GM21367 (cell line): ENCODE measurements at regions not wholly inside any gene's neighbourhood (a gene's known extent, or its start where the extent isn't known, plus 50 kb on each side); places are given as distances from the start of the nearest gene placed in this dataset.
"Not testable (repeated sequence)": the region's sequence is repeated elsewhere in the genome, so short reads cannot be mapped to it uniquely, and the experiment has no call there.

Experiments
- ATAC-seq: cut with Tn5 transposase; IDR thresholded peaks from one replicate; pipeline ENCODE4 v1.9.1; 2021; ENCODE audit not compliant: unreplicated experiment

DNA sequence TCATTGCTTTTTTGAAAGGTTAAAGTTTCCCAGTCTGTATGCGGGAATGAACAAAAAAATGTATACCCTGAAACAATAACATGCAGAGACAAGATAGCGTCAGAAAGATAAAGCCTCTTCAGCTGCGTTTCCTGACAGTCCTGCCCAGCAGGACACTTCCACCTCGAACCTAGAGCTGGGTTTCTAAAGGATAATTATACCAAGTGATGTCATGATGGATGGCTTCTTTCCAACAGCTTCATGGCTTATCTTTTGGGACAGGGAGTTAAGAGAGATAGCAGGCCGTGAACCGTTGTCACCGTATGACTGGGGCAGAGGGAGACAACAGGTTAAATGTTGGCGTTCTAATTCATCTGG lies 267.6 kb upstream of the SGK1 start:
- ATAC-seq: no peak

DNA sequence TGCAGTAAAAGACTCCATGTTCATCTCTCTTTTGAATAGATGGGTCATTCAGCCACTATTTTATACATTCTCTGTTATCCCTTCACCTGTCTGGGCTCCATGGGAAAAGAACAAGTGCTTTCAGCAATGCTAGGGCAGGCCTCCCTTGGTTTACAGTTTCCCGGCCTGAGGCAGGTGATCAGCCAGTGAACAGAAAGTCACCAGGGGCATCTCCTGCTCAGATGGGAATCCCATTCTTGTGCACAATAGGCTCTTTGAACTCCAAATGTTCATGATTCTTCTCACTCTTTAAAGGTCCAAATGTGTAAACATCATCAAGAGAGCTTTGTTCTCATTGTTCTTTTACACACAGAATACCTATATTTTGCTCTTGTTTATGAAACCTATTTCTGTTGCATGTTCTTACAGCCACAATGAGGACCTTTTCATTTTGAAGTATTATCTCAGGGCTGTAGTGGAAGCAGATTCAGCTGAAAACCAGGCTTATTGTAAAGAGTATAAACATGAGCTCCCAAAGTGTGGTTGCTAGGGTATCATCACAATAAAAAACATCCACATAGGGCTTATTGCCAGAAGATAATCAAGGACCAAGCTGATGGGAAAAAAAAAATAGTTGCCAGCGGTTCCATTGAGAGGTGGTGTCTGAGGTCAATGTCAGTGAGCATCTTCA lies 267.1 kb upstream of the SGK1 start:
- no peak for ATAC-seq

DNA sequence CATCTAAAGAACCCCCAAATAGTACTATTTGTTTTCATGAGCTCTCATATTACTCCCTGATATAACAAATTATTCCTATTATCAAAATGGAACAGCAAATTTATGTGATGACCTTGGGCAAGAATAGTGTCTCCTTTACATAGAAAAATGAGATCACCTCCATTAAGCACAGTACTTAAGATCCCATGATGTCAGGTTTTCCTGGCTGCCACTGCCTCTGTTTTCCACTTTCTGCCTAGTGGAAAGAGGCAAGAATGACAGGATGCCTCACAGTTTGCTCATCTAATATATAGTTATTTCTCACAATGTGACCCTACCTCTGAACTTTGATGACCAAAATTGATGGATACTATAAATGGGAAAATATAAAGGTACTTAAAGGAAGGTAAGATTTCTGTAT lies 260.1 kb upstream of the SGK1 start:
- no peak for ATAC-seq

- ATAC-seq: no peak
Observed at GRCh38 chr6:134575221-134575620, 257.3 kb upstream of the SGK1 start.

DNA sequence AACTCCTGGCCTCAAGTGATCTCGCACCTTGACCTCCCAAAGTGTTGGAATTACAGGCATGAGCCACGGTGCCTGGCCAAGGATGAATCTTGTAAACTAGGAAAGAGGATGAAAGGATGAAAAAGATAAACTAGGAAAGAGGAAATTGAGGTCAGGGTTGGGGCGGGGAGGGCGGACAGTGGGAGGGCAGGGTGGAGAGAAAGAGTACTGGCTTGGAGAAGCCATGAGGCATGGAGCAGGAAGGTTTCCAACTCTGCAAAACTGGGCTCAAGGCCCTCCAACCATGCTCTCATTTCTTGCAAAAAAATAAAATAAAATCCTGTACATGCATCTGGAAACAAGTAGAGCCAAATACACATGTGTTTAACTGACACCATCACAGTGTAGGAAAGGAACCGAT lies 256.6 kb upstream of the SGK1 start:
- no peak for ATAC-seq

GRCh38 chr6:134569996-134570395 lies 252.1 kb upstream of the SGK1 start:
- ATAC-seq: not testable (repeated sequence)

- no peak for ATAC-seq
Observed at GRCh38 chr6:134564705-134565104, 246.8 kb upstream of the SGK1 start.

GRCh38 chr6:134560019-134560418 lies 242.1 kb upstream of the SGK1 start:
- ATAC-seq: no peak

DNA sequence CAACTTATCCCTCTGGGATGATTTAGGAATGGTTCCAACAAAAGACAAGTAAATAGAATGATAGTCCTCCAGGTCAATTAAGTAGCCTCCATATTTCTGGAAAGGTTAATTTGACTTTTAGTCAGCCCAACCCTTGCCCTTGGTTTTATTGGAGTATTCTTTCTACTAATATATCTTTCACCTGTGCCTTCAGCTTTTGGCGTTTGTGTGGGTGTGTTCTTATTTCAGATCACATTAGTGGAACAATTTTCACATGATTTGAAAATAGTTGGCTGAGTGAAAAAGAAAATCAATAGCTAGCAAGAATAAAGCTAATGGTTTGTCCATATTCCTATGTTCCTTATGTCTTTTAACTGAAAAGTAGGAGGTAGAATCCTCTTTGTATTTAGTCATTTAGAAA lies 239.6 kb upstream of the SGK1 start:
- ATAC-seq: no peak

GRCh38 chr6:134555672-134556071 lies 237.8 kb upstream of the SGK1 start:
- no peak for ATAC-seq

DNA sequence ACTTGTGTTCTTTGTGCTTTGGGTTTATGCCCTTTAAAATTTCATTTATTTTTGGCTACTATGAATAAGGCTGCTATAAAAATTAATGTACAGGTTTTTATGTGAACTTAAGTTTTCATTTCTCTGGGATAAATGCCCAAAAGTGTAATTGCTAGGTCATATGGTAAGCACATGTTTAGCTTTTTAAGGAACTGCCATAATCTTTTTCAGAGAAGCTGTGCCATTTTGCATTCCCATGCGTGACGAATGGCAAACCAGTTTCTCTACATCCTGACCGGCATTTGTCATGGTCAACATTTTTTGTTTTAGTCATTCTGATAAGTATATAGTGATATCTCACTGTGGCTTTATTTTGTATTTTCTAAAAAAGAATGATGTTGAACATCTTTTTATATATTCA lies 236.0 kb upstream of the SGK1 start:
- ATAC-seq: no peak

GRCh38 chr6:134551245-134551960 lies 233.5 kb upstream of the SGK1 start:
- ATAC-seq: no peak

- no peak for ATAC-seq
Observed at GRCh38 chr6:134550604-134551003, 232.7 kb upstream of the SGK1 start.

GRCh38 chr6:134549854-134550253 lies 231.9 kb upstream of the SGK1 start:
- no peak for ATAC-seq

DNA sequence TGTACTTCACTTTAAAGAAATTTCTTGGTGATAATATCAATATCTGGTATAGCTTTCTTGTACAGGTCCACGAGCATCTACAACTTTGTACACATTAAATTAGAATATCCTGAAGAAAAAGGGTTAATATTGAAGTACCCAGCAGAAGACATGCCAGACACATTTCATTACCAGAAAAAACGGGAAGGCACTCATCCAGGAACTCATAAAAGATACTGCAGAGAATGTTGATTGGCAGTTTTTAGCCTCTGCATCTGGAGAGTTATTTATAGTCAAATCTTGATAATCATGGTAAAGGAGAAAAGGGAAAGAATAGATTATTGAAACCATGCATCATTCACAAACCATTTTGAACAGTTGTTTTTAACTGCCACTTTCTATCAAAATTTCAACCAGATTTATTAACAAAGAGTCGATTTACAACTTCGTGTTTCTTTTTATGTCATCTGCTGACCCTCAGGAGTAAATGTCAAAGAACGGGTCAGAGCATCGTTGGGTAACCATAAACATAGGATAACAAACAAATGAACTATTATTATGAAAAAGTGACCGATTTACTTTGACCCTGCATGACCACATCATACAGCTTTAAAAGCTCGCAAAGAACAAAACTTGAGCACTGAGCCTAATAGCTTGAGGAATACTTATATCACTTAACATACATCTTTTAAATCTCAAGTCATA lies 229.2 kb upstream of the SGK1 start:
- no peak for ATAC-seq

- ATAC-seq: no peak
Observed at GRCh38 chr6:134544737-134545136, 226.8 kb upstream of the SGK1 start.

GRCh38 chr6:134543128-134543527 lies 225.2 kb upstream of the SGK1 start:
- no peak for ATAC-seq

DNA sequence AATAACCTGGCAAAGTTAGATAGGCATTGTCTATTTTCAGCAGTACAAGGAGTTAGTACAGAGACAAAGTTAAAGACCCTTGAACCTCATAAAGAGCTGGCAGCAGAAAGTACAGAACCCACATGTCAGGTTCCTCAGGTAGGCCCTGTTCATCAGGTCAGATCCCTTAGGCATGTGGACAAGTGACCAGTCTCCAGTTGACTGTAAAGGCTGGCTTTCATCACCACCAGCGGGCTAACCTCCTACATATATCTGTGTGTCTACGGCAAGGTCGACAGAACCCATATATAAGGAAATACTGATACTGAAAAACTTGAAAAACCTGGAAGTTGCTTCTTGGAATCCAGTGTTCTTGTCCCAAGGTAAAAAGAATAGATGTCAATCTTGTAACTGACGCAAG lies 223.1 kb upstream of the SGK1 start:
- ATAC-seq: no peak

- ATAC-seq: no peak
Observed at GRCh38 chr6:134539865-134540323, 222.0 kb upstream of the SGK1 start.

DNA sequence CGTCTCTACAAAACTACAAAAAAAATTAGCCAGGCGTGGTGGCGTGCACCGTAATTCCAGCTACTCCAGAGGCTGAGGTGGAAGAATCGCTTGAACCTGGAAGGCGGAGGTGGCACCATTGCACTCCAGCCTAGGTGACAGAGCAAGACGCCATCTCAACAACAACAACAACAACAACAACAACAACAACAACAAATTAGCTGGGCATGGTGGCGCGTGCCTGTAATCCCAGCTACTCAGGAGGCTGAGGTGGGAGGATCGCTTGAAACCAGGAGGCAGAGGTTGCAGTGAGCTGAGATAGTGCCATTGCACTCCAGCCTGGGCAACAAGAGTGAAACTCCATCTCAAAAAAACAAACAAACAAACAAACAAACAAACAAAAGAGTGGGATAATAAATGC lies 219.9 kb upstream of the SGK1 start:
- ATAC-seq: not testable (repeated sequence)

DNA sequence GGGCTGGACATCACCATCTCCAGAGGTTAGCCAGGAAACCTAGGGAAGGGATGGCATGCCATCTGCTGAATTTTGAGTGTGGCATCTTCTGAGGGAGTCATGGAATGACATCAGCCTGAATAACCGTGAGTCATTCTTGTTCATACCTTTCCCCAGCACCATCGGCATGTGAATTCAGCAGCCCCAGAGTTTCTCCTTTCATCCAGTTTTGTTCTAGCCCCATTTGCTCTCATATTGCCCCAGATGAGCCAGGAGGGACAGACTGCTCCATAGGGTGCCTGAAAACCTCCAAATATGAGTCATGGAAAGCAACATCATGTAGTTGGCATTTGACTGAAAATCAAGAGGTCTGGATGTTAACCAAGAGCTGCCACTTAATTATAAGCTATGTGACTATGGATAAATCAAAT lies 219.2 kb upstream of the SGK1 start:
- ATAC-seq: no peak

DNA sequence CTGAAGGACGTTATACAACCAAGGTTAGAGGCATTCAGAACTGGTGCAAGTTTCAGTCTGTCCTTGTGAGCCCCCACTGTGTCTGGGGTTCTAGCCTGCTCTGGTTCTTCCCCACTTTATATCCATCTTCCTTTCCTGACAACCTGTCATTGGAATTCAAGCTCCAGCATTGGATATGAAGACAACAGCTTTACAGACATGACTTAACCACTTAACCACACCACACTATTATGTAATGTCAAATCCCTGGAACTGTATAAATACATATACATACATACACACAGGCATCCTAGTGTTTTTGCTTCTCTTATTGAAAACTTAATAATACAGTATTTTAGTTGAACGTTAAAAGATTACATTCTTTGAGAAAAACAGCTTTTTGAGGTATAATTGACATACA lies 217.9 kb upstream of the SGK1 start:
- ATAC-seq: no peak
